WTC11 (cell line): ENCODE measurements at regions not wholly inside any gene's neighbourhood (a gene's known extent, or its start where the extent isn't known, plus 50 kb on each side); places are given as distances from the start of the nearest gene placed in this dataset.

Source experiments
- ATAC-seq: fragments of 200-7000 bp; cut with Tn5 transposase; 2 replicates; pipeline ENCODE4 v1.10.0; 2021; ENCODE audit warnings: mild to moderate bottlenecking, moderate library complexity
- CTCF ChIA-PET: fragments of 300-600 bp; sonication (Branson Sonifier 250); formaldehyde crosslinking; loops from one replicate; lab custom pipeline; 2021; ENCODE audit warnings: antibody characterized with exemption; lab: Charles Lee
- POLR2A ChIA-PET: fragments of 350-600 bp; sonication (Branson Sonifier 250); formaldehyde crosslinking; loops from one replicate; lab custom pipeline; 2021; ENCODE audit warnings: antibody characterized with exemption; lab: Charles Lee
- DNase-seq: peaks from one replicate; pipeline ENCODE4 v3.0.0; 2021; ENCODE audit warnings: low spot score
- H3K27ac Mint-ChIP-seq: 2 replicates; pipeline ENCODE4 v1.8.0; 2021; ENCODE audit warnings: mixed read lengths
- H3K27me3 Mint-ChIP-seq: 2 replicates; pipeline ENCODE4 v1.8.0; 2021; ENCODE audit warnings: low read depth, mild to moderate bottlenecking, moderate library complexity, mixed read lengths
- H3K36me3 Mint-ChIP-seq: 2 replicates; pipeline ENCODE4 v1.8.0; 2021; ENCODE audit warnings: mixed read lengths
- H3K4me1 Mint-ChIP-seq: 2 replicates; pipeline ENCODE4 v1.8.0; 2022; ENCODE audit warnings: mixed read lengths
- H3K4me3 Mint-ChIP-seq: 2 replicates; pipeline ENCODE4 v1.8.0; 2021; ENCODE audit warnings: mild to moderate bottlenecking, moderate library complexity, mixed read lengths
- H3K9me3 Mint-ChIP-seq: 2 replicates; pipeline ENCODE4 v1.8.0; 2021; ENCODE audit warnings: mixed read lengths
- ESRRA ChIP-seq: sonication (generic); formaldehyde crosslinking; IDR thresholded peaks from 2 replicates; pipeline ENCODE4 v1.8.1; 2022; ENCODE audit warnings: mild to moderate bottlenecking, missing genetic modification reagents, borderline replicate concordance
- FOXP1 ChIP-seq: sonication (generic); formaldehyde crosslinking; IDR thresholded peaks from 2 replicates; pipeline ENCODE4 v1.8.0; 2022; ENCODE audit warnings: missing genetic modification reagents, mild to moderate bottlenecking, moderate library complexity, borderline replicate concordance
- GTF2I ChIP-seq: fragments of 250-450 bp; sonication (Bioruptor Pico); conservative IDR thresholded peaks from 2 replicates; pipeline ENCODE4 v1.4.0; 2021; ENCODE audit warnings: mild to moderate bottlenecking
- MXD4 ChIP-seq: fragments of 250-450 bp; sonication (Bioruptor Pico); IDR thresholded peaks from 2 replicates; pipeline ENCODE4 v1.8.0; 2021; ENCODE audit warnings: mild to moderate bottlenecking, moderate library complexity, borderline replicate concordance
- MYBL2 ChIP-seq: sonication (generic); formaldehyde crosslinking; IDR thresholded peaks from 2 replicates; pipeline ENCODE4 v1.8.1; 2023; ENCODE audit warnings: mild to moderate bottlenecking, moderate library complexity, missing genetic modification reagents
- NFATC4 ChIP-seq: fragments of 250-450 bp; sonication (Bioruptor Pico); IDR thresholded peaks from 2 replicates; pipeline ENCODE4 v1.9.0; 2021; ENCODE audit warnings: mild to moderate bottlenecking
- NFE2L1 ChIP-seq: sonication (generic); formaldehyde crosslinking; IDR thresholded peaks from 2 replicates; pipeline ENCODE4 v1.8.1; 2023; ENCODE audit warnings: missing genetic modification reagents
- NR1H2 ChIP-seq: sonication (generic); formaldehyde crosslinking; IDR thresholded peaks from 2 replicates; pipeline ENCODE4 v1.9.0; 2021; ENCODE audit warnings: mild to moderate bottlenecking, moderate library complexity, missing genetic modification reagents
- RORB ChIP-seq: fragments of 250-450 bp; sonication (Bioruptor Pico); IDR thresholded peaks from 2 replicates; pipeline ENCODE4 v1.9.0; 2021; ENCODE audit warnings: mild to moderate bottlenecking
- ZBTB43 ChIP-seq: sonication (generic); formaldehyde crosslinking; IDR thresholded peaks from 2 replicates; pipeline ENCODE4 v1.8.1; 2023; ENCODE audit warnings: mild to moderate bottlenecking, missing genetic modification reagents
- TF ChIP-seq, protein P1 (sequence below): fragments of 250-450 bp; sonication (Bioruptor Pico); IDR thresholded peaks from 2 replicates; pipeline ENCODE4 v1.8.0; 2021; ENCODE audit warnings: mild to moderate bottlenecking
- TF ChIP-seq, protein P2 (sequence below): sonication (generic); formaldehyde crosslinking; conservative IDR thresholded peaks from 2 replicates; pipeline ENCODE4 v1.8.1; 2022; ENCODE audit warnings: mild to moderate bottlenecking, missing genetic modification reagents
- TF ChIP-seq, protein P3 (sequence below): fragments of 250-450 bp; sonication (Bioruptor Pico); IDR thresholded peaks from 2 replicates; pipeline ENCODE4 v1.9.0; 2021; ENCODE audit warnings: mild to moderate bottlenecking, borderline replicate concordance
- TF ChIP-seq, protein P4 (sequence below): sonication (generic); formaldehyde crosslinking; IDR thresholded peaks from 2 replicates; pipeline ENCODE4 v1.8.1; 2022; ENCODE audit warnings: mild to moderate bottlenecking, moderate library complexity, missing genetic modification reagents

- DNase-seq (no peak), ATAC-seq (no peak; the same call in 1 of the 2 replicates)
- Mint-ChIP-seq H3K27me3 (peaks cover 6% of the 10 kb centered on the region), H3K36me3 (no peaks in the 10 kb centered on the region), H3K9me3 (peaks cover 6% of the 10 kb centered on the region; the same call in 1 of the 2 replicates), H3K4me3 (no peak overlapping the region), H3K27ac (peak overlapping the region; percentile 18), H3K4me1 (peaks cover 27% of the 10 kb centered on the region)
- ChIA-PET POLR2A (no interaction called here), CTCF (interaction anchor here (0.5 kb wide), 1 partner anchor 1439 kb away, joined by 3 read pairs; no protein-coding TSS in a partner anchor)
- TF ChIP-seq, protein P1, sequence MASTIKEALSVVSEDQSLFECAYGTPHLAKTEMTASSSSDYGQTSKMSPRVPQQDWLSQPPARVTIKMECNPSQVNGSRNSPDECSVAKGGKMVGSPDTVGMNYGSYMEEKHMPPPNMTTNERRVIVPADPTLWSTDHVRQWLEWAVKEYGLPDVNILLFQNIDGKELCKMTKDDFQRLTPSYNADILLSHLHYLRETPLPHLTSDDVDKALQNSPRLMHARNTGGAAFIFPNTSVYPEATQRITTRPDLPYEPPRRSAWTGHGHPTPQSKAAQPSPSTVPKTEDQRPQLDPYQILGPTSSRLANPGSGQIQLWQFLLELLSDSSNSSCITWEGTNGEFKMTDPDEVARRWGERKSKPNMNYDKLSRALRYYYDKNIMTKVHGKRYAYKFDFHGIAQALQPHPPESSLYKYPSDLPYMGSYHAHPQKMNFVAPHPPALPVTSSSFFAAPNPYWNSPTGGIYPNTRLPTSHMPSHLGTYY: no peak
- TF ChIP-seq MXD4 (CRISPR knock-in tag): no peak
- no peak for TF ChIP-seq ESRRA (CRISPR knock-in tag)
Observed at GRCh38 chr18:10378688-10379420, 75.6 kb upstream of the APCDD1 start.

DNA sequence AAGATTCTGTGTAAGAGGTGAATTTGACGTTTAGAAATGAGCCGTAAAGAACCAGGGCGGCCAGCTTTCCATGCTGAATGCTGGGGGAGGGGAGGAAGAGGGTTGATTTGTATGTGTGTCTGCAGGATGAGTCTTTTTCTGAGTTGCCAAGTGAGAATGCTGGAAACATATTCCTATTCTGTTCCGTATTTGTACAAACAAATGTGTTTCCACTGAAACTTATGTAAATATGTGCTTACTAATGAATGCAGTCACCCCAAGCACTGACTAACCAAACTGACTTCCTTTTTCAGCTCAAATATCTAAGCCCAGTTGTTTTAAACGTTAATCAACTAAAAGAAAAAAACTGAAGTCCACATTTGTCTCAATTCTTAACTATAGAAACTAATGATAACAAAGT, 74.9 kb upstream of the APCDD1 start:
- ATAC-seq: no peak
- ChIA-PET POLR2A (no interaction called here), CTCF (no interaction called here)
- peaks cover 26% of the 10 kb centered on the region for H3K4me1 Mint-ChIP-seq
- peak overlapping the region; percentile 18; the same call in 1 of the 2 replicates for H3K27ac Mint-ChIP-seq
- no peak for DNase-seq
- H3K36me3 Mint-ChIP-seq: no peaks in the 10 kb centered on the region
- H3K9me3 Mint-ChIP-seq: peaks cover 6% of the 10 kb centered on the region; the same call in 1 of the 2 replicates
- H3K4me3 Mint-ChIP-seq: no peak overlapping the region
- no peak for TF ChIP-seq NR1H2 (CRISPR knock-in tag)
- TF ChIP-seq, protein P2, sequence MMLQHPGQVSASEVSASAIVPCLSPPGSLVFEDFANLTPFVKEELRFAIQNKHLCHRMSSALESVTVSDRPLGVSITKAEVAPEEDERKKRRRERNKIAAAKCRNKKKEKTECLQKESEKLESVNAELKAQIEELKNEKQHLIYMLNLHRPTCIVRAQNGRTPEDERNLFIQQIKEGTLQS: no peak
- TF ChIP-seq, protein P3, sequence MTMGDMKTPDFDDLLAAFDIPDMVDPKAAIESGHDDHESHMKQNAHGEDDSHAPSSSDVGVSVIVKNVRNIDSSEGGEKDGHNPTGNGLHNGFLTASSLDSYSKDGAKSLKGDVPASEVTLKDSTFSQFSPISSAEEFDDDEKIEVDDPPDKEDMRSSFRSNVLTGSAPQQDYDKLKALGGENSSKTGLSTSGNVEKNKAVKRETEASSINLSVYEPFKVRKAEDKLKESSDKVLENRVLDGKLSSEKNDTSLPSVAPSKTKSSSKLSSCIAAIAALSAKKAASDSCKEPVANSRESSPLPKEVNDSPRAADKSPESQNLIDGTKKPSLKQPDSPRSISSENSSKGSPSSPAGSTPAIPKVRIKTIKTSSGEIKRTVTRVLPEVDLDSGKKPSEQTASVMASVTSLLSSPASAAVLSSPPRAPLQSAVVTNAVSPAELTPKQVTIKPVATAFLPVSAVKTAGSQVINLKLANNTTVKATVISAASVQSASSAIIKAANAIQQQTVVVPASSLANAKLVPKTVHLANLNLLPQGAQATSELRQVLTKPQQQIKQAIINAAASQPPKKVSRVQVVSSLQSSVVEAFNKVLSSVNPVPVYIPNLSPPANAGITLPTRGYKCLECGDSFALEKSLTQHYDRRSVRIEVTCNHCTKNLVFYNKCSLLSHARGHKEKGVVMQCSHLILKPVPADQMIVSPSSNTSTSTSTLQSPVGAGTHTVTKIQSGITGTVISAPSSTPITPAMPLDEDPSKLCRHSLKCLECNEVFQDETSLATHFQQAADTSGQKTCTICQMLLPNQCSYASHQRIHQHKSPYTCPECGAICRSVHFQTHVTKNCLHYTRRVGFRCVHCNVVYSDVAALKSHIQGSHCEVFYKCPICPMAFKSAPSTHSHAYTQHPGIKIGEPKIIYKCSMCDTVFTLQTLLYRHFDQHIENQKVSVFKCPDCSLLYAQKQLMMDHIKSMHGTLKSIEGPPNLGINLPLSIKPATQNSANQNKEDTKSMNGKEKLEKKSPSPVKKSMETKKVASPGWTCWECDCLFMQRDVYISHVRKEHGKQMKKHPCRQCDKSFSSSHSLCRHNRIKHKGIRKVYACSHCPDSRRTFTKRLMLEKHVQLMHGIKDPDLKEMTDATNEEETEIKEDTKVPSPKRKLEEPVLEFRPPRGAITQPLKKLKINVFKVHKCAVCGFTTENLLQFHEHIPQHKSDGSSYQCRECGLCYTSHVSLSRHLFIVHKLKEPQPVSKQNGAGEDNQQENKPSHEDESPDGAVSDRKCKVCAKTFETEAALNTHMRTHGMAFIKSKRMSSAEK (CRISPR knock-in tag): no peak
- no peak for TF ChIP-seq MYBL2 (CRISPR knock-in tag)
- TF ChIP-seq NFATC4: no peak
- TF ChIP-seq ZBTB43 (CRISPR knock-in tag): no peak
- no peak for TF ChIP-seq NFE2L1 (CRISPR knock-in tag)
- no peak for TF ChIP-seq FOXP1 (CRISPR knock-in tag)
- TF ChIP-seq, protein P4, sequence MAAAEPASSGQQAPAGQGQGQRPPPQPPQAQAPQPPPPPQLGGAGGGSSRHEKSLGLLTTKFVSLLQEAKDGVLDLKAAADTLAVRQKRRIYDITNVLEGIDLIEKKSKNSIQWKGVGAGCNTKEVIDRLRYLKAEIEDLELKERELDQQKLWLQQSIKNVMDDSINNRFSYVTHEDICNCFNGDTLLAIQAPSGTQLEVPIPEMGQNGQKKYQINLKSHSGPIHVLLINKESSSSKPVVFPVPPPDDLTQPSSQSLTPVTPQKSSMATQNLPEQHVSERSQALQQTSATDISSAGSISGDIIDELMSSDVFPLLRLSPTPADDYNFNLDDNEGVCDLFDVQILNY (CRISPR knock-in tag): no peak
- TF ChIP-seq GTF2I (CRISPR knock-in tag): no peak
- TF ChIP-seq RORB: no peak
- no peaks in the 10 kb centered on the region; the same call in 1 of the 2 replicates for H3K27me3 Mint-ChIP-seq
